Activated CD4-positive, alpha-beta T cell treated with anti-CD3 and anti-CD28 coated beads for 48 hours (primary cell): ENCODE measurements at regions not wholly inside any gene's neighbourhood (a gene's known extent, or its start where the extent isn't known, plus 50 kb on each side); places are given as distances from the start of the nearest gene placed in this dataset.
"Not testable (repeated sequence)": the region's sequence is repeated elsewhere in the genome, so short reads cannot be mapped to it uniquely, and the experiment has no call there.

Experiments
- DNase-seq: peaks from one replicate; pipeline ENCODE4 v3.0.0-alpha.2; 2020

DNA sequence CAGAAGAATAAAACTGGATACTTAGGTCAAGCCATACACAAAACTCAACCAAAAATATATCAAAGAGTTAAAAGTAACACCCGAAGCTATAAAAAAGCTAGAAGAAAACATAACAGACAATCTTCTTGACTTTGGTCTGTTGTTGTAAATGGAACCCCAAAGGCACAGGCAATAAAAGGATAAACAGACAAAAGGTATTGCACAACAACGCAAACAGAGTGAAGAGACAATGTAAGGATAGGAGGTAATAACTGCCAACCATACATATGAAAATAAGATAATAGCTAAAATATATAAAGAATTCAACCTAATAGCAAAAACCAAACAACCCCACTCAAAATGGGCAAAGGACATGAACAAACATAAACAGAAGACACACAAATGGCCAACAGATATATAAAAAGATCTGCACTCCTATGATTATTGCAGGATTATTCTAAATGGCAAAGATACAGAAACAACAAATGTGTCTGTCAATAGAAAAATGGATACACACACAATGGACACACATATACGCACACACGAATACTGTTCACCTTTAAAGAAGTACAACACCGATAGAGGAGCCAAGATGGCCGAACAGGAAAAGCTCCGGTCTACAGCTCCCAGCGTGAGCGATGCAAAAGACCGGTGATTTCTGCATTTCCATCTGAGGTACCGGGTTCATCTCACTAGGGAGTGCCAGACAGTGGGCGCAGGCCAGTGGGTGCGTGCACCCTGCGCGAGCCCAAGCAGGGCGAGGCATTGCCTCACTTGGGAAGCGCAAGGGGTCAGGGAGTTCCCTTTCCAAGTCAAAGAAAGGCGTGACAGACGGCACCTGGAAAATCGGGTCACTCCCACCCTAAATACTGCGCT lies 1137.1 kb downstream of the FSCB start:
- no peak for DNase-seq

DNA sequence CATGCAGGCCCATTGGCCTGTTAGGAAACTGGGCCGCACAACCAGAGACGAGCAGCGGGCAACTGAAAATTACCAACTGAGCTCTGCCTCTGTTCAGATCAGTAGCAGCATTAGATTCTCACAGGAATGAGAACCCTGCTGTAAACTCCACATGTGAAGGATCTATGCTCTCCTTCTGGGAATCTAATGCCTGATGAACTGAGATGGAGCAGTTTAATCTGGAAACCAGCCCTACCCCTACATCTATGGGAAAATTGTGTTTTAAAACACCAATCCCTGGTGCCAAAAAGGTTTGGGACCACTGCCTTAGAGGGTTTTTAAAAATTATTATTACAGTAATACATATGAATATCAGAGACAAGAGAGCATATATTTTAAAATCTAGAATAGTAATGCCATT lies 1144.5 kb downstream of the FSCB start:
- no peak for DNase-seq

DNA sequence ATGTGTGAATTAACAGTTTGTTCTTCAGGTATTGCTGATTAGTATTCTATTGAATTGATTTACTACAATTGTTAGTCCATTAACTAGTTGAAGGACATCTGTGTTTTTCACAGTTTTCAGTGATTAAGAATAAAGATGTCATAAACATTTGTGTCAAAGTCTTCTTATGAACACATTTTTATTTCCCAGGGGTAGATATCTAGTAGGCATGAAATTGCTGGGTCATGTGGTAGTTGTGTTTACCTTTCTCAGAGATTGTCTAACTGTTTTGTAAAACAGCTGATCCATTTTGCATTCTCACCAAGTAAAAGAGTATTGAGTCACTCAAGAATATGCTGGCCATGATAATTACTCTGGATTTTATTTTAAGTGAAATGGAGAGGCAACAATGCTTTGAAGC lies 1145.3 kb downstream of the FSCB start:
- DNase-seq = no peak

DNA sequence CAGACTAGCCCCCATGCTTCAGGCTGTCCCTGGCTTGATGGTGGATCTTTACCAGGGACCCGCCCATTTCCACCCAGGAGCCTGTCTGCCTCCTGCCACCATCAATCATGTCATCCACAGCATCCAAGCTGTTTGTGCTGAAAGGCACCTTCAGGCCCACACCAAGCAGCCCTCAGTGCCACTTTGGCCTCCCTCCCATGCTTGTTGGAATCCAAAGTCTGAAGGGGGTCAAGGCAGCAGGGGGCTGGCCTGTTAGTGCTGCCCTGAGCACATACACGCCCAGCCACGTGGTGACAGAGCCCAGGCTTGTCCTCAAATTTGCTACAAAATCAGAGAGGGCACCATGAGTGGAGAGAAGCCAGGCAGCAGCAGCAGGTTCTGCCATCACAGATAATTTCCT lies 1146.8 kb downstream of the FSCB start:
- DNase-seq = no peak

DNA sequence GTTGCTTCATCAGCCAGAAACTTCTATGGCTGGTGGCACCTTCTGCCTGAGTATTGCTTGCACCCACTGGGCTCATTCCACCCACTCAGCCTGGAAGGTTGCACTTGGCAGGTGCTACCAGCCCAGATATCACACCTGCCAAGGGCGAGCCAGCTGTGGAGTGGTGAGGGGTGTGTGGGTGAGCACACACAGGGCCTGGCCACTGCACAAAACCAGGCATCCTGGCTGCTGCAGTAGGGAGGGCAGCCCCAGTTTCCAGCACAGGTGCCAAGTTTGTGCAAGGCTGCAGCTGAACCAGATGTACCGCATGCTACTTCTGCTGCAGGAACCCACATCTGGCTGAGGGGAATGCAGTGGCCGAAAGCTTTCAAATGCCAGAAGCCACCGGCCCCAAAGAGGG lies 1147.8 kb downstream of the FSCB start:
- DNase-seq = no peak

DNA sequence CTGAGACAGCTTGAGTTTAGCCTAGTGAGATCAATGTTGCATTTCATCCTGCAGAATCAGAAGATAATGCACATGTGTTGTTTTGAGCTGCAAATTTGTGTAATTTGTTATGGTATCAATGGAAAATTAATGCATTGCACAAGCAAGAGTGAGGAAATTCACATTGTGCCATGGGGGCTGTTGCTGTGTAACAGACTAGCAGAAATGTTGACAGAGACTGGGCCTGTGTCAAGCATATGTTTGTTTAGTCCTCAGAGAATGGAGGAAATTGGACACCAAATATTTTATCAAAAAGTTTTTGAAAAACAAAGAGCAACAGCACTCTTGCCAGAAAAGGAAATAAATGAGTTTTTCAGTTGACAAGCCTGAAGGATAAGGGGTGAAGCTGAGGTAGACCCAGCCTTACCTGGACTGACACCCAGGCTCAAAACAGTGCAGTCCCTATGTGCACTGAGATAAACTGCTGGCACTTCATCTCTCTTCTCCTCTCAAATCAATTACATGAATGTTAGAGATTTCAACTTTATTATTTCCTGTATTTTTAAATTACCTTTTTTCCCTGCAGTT lies 1150.0 kb downstream of the FSCB start:
- DNase-seq = no peak

DNA sequence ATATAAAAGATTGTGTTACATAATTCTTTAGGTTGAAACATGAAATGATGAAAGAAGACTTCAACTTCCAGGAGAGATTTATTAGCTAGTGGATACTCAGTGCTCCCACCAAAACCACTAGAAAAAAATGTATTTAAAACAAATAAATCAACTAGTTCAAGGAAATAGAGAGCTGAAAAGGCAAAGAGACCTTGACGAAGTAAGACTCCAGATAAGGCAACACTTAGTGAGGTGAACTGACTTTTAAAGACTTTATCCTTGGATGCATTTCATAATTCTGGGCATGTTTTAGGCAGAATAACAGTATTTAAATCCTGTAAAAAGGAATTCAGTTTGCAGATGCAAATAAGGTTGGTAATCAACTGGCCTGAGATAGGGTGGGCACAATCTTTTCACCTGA lies 1150.7 kb downstream of the FSCB start:
- no peak for DNase-seq

DNA sequence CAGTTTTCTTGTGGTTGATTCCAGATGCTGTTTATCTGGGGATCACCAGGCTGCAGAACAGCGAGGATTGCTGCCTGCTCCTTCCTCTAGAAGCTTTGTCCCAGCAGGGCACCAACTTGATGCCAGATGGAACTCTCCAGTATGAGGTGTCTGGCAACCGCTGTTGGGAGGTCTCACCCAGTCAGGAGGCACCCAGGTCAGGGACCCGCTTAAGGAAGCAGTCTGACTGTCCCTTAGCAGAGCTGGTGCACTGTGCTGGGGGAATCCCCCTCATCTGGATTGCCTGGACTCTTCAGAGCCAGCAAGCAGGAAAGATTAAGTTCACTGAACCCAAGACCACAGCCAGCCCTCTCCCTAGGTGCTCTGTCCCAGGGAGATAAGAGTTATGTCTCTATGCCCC lies 1165.2 kb downstream of the FSCB start:
- DNase-seq = no peak

DNA sequence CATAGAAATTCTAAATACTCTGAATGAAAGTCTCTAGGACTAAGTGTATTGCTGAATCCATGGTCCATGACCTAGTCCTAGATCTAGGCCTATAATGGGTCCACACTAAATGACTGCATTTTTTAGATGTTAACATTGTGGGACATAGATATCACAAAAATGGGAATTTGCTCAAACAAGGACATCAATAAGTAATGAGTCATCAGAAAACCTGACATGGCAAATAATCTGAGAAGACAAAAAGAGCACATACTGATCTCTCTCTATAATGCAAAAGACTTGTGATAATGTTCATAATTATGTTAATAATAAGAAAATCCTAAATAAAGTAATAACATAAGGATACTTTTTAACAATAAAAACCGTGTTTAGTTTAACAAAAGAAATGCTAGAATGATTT lies 1168.4 kb downstream of the FSCB start:
- no peak for DNase-seq

DNA sequence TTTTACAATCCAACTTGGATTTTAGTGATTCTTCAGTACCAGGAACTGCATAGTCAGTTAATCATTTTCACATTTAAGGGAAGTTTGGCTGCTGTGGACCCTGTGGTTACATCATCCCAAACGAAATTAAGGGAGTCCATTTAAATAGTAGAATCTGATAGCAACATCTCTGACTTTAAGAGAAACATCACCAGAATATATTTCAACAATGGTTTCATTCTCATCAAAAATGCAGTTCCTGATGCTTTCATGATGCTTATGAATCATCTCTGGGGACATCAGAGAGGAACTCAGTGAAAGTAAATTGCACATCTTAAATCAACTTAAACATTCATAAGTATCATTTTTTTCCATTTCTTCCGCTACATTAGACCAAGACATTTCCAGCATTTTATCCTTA lies 1170.7 kb downstream of the FSCB start:
- no peak for DNase-seq

DNA sequence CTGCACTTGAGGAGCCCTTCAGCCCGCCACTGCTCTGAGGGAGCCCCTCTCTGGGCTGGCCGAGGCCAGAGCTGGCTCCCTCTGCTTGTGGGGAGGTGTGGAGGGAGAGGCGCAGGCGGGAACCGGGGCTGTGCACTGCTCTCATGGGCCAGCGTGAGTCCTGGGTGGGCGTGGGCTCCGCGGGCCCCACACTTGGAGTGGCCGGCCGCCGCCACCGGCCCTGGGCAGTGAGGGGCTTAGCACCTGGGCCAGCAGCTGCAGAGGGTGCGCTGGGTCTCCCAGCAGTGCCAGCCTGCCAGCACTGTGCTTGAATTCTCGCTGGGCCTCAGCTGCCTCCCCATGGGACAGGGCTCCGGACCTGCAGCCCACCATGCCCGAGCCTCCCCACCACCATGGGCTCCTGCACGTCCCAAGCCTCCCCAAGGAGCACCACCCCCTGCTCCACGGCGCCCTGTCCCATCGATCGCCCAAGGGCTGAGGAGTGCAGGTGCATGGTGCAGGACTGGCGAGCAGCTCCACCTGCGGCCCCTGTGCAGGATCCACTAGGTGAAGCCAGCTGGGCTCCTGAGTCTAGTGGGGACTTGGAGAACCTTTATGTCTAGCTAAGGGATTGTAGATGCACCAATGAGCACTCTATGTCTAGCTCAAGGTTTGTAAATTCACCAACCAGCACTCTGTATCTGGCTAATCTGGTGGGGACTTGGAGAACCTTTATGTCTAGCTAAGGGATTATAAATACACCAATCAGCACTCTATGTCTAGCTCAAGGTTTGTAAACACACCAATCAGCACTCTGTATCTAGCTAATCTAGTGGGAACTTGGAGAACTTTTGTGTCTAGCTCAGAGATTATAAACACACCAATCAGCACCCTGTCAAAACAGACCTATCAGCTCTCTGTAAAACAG lies 1180.3 kb downstream of the FSCB start:
- DNase-seq = not testable (repeated sequence)

DNA sequence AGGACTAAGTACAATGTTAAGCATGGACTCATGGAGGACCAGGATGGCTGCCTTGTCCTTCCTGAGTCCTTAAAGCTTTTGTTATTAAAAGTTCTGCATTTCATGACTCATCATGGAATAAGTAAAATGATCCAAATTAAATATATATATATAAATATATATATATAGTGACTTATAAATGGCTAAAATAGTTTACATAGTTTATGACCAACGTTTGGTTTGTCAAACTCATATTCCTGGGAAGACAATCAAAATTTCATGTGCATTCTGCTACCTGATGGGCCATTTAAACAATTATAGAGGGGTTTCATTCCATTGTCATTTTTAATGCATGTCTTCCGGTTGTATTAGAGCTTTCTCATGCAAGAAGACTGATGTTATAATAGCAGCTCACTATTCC lies 1190.7 kb downstream of the FSCB start:
- DNase-seq = no peak

DNA sequence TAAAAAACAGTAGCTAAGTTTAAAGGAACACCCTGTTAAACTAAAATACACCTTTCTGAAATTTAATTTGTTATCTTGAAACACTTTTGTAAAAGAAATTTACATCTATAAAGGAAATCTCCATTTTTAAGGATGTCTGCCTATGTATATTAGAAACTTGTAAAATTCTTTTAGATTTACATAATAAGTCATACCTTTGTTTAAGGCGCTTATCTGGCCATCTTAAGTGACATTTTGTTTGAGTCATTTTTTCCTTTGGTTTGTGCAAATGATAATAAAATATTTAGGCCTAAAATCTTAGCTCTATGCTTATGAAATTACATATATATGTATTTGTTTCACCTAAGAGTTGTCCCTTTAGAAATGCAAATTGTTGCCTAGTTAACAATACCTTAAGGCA lies 1193.4 kb downstream of the FSCB start:
- no peak for DNase-seq

DNA sequence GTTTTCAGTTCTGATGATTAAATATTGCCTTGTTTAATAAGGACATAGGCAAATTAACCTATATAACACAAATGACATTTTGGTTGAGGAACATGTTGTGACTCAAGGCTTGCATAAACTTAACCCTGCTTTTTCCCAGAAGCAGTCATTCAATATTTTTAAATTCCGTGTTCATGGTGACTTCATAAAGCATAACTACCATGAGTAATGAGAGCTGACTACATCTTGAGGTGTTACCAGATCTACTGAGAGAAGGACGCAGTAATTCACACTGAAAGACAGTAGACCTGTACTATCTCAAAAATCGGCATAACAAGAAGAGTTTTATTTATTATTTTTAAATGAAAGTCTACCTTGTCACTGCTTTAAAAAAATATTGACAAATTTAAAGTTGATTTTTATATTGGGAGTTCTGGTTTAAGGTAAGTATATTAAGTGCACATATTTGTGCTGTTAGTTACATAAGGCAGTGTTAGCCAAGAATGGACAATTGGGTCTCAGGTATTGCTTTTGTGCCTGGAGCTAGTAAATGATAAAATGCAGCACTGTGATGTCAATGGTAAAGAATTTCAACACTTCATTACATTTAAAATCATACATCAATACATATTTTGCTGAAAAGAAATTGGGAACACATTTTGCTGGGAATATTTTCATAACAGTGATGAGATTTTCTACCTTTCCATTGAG lies 1198.5 kb downstream of the FSCB start:
- no peak for DNase-seq

DNA sequence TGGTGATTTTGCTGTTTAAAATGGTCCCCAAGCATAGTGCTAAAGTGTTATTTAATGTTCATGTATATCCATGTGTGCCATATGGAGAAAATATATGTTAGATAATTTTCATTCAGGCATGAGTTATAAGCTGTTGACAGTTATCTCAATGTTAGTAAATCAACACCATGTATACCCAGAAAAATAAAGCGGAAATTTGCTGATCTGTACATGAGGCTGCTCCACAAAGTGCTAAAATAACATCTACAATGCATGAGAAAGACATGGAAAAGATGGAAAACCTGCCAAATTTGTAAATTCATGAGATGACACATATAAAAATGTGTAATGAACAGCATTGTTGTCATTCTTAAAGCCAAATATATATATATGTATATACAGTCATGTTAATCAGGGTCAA lies 1199.2 kb downstream of the FSCB start:
- no peak for DNase-seq

DNA sequence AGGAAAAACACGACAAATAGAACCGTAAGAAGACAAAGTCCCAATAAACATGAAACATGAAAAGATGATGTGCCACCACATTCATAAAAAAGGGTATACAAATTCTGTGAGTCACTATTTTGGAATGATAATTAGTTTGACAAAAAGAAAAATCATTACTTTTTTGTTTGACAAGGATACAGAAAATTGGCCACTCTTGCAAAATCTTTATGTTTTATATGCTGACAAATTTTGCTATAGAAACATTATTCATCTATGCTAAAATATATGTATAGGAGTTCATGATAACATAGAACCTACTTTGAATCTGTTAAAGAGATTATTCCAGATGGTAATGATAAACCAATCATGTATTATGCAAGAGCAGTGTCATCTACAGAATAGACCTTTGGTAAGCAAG lies 1201.0 kb downstream of the FSCB start:
- DNase-seq = no peak

DNA sequence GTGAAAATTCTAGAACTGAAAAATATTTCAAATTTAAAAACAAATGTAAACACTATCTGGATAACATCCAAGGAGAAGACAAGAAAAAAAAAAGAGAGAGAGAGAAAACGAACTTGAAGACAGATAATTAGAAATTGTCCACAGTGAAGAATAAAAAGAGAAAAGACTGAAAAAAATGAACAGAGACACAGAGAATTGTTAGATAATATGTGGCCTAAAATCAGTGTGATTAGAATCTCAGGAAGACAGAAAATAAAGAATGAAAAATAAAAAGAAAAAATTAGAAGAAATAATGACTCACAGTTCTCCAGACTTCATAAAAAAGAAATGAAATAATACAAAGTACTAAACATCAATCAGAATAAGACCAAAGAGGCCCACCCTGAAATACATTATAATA lies 1209.3 kb downstream of the FSCB start:
- no peak for DNase-seq

DNA sequence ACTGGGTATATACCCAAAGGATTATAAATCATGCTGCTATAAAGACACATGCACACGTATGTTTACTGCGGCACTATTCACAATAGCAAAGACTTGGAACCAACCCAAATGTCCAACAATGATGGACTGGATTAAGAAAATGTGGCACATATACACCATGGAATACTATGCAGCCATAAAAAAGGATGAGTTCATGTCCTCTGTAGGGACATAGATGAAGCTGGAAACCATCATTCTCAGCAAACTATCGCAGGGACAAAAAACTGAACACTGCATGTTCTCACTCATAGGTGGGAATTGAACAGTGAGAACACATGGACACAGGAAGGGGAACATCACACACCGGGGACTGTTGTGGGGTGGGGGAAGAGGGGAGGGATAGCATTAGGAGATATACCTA lies 1211.0 kb downstream of the FSCB start:
- DNase-seq = not testable (repeated sequence)

DNA sequence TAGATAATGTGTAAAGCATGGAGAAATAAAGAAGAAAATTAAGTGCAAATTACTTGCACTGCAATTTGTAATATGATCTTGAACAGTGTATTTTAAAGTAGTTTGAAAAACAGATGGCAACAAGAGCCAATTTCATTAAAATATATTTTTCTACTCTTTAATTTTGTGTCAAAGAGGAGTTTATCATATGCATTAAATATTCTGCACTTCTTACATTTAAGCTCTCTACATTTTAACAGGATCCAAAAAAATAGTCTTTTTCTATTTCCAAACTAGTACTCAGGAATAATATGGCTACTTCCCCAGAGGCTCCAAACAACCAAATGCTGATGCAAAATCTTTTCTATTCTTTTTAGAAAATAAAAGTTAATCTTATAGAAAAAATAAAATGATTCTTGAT lies 1221.5 kb downstream of the FSCB start:
- DNase-seq = no peak

DNA sequence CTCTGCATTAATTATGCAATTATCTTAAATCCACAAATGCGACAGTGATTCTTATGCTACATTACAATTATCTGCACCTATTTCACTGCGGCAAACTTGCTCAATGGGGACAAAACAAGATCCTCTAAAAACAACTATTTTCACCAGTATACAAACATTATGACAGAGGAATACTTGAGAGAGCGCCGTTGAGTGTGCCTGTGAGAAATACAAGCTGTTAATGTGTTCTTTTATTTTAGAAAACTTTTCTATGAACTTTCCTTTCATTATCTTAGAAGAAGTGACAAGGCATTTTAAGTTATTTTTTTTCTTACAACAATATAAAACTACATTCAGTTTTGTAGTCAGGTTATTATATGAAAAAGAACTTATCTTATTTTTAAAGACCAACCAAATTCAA lies 1247.0 kb downstream of the FSCB start:
- no peak for DNase-seq

DNA sequence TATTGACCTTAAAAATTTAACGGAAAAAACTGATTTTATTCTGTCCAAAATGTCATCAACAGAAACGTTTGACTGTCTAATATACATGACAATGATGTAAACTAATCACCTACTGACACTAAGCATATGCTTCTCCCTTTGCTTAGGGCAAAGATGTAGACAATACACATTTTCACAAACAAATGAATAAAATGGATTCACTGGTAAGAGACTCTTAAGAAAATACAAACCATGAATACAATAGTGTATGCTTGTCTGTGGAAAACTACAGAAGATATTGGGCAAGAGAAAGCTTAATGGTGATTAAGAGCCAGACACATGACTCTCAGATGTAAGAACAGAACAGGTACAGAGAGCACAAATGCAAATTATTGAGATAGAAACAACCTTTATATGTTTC lies 1248.7 kb downstream of the FSCB start:
- no peak for DNase-seq

DNA sequence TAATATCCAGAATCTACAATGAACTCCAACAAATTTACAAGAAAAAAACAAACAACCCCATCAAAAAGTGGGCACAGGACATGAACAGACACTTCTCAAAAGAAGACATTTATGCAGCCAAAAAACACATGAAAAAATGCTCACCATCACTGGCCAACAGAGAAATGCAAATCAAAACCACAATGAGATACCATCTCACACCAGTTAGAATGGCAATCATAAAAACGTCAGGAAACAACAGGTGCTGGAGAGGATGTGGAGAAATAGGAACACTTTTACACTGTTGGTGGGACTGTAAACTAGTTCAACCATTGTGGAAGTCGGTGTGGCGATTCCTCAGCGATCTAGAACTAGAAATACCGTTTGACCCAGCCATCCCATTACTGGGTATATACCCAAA lies 1250.1 kb downstream of the FSCB start:
- not testable (repeated sequence) for DNase-seq

DNA sequence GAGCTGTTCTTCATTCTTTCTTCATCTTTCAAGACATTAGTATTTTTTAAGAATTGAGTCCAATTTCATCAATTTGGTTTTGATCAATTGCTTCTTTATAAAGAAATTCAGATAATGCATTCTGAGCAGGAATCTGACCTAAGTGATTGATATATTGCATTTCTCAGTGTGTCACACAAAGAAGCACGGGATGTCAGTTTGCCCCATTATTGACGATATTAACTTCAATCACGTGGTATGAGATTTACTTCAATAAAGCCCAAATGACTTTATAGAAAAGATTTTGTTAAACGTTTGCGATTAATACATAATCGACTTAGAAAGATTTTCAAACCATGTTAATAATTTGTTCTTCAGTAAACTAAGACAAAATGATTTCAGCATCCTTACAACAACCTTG lies 1254.2 kb downstream of the FSCB start:
- DNase-seq = no peak
